ENCODE measurements at regions not wholly inside any gene's neighbourhood (a gene's known extent, or its start where the extent isn't known, plus 50 kb on each side); places are given as distances from the start of the nearest gene placed in this dataset.
"Not testable (repeated sequence)": the region's sequence is repeated elsewhere in the genome, so short reads cannot be mapped to it uniquely, and the experiment has no call there.

GRCh38 chr5:162668926-162669325 lies 601.4 kb downstream of the GABRG2 start:
- Histone ChIP-seq H3K4me2 (no peak overlapping the region), H2AFZ (ENCODE audit: low read depth) (no peak overlapping the region), H3K36me3 (ENCODE audit: insufficient read depth) (no peaks in the 10 kb centered on the region), H3K4me1 (ENCODE audit: low read depth, poor library complexity, severe bottlenecking) (no peaks in the 10 kb centered on the region), H3K27me3 (ENCODE audit: insufficient read depth, low read depth) (no peaks in the 10 kb centered on the region), H3K4me3 (IDR thresholded peaks at IDR 0.05; ENCODE audit: insufficient read depth, low read depth, low read length) (no peak overlapping the region), H3K9ac (no peak overlapping the region), H3K27ac (no peak overlapping the region), H4K20me1 (ENCODE audit: insufficient read depth) (no peaks in the 10 kb centered on the region), H3K79me2 (ENCODE audit: insufficient read depth, low read depth) (no peaks in the 10 kb centered on the region)
- TF ChIP-seq CTCF (conservative IDR thresholded peaks at IDR 0.05; ENCODE audit: low read depth, low read length) = no peak

DNA sequence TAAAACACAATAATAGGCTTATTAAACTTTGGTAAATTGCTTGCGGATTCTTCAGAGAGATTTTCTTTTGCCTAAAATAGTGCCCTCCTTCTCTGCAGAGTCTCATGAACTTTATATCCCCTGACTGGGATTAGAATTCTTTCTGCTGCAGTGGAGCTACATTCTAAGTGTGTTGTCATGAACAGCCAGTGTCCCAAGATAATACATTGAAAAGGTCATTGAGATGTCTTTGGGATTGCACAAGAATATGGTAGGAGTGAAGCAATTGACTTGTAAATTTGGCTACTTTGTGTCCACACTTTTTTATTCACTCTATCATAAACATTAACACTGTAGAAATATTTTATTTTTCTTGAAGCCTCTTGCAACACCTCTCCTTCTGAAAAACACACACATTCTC lies 604.5 kb downstream of the GABRG2 start:
- no peaks in the 10 kb centered on the region for H3K27me3 ChIP-seq (ENCODE audit: insufficient read depth, low read depth)
- no peak for TF ChIP-seq CTCF (conservative IDR thresholded peaks at IDR 0.05; ENCODE audit: low read depth, low read length)
- no peaks in the 10 kb centered on the region for H4K20me1 ChIP-seq (ENCODE audit: insufficient read depth)
- no peak overlapping the region for H3K27ac ChIP-seq
- no peaks in the 10 kb centered on the region for H3K4me1 ChIP-seq (ENCODE audit: low read depth, poor library complexity, severe bottlenecking)
- no peak overlapping the region for H3K4me2 ChIP-seq
- no peak overlapping the region for H3K9ac ChIP-seq
- H3K79me2 ChIP-seq (ENCODE audit: insufficient read depth, low read depth) = no peaks in the 10 kb centered on the region
- no peaks in the 10 kb centered on the region for H3K36me3 ChIP-seq (ENCODE audit: insufficient read depth)
- no peak overlapping the region for H2AFZ ChIP-seq (ENCODE audit: low read depth)
- no peak overlapping the region for H3K4me3 ChIP-seq (IDR thresholded peaks at IDR 0.05; ENCODE audit: insufficient read depth, low read depth, low read length)

DNA sequence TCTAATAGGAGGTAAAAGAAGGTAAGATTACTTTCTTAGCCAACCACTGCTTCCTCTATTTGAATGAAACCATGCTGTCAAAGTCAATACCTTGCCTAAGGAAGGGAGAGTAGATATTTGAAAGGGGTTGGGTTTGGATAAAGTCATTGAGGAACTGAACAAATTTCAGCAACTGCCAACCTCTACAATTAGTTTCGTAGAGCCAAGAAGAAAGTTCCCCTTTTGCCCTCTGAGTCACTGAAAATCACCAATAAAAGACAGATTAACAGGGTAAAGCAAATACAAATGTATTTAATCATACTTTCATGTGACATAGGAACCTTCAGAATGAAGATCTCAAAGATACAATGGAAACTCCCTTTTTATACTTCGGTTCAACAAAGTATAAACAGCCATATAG lies 615.7 kb downstream of the GABRG2 start:
- Histone ChIP-seq H3K9ac (no peak overlapping the region), H3K4me2 (no peak overlapping the region), H3K36me3 (ENCODE audit: insufficient read depth) (no peaks in the 10 kb centered on the region), H4K20me1 (ENCODE audit: insufficient read depth) (no peaks in the 10 kb centered on the region), H3K79me2 (ENCODE audit: insufficient read depth, low read depth) (no peaks in the 10 kb centered on the region), H3K4me3 (IDR thresholded peaks at IDR 0.05; ENCODE audit: insufficient read depth, low read depth, low read length) (no peak overlapping the region), H2AFZ (ENCODE audit: low read depth) (no peak overlapping the region), H3K4me1 (ENCODE audit: low read depth, poor library complexity, severe bottlenecking) (no peaks in the 10 kb centered on the region), H3K27me3 (ENCODE audit: insufficient read depth, low read depth) (no peaks in the 10 kb centered on the region), H3K27ac (no peak overlapping the region)
- no peak for TF ChIP-seq CTCF (conservative IDR thresholded peaks at IDR 0.05; ENCODE audit: low read depth, low read length)

GRCh38 chr5:162684145-162684544 lies 616.6 kb downstream of the GABRG2 start:
- no peaks in the 10 kb centered on the region for H3K36me3 ChIP-seq (ENCODE audit: insufficient read depth)
- H3K9ac ChIP-seq = no peak overlapping the region
- no peaks in the 10 kb centered on the region for H4K20me1 ChIP-seq (ENCODE audit: insufficient read depth)
- H3K27me3 ChIP-seq (ENCODE audit: insufficient read depth, low read depth) = no peaks in the 10 kb centered on the region
- no peak overlapping the region for H3K4me2 ChIP-seq
- H3K4me1 ChIP-seq (ENCODE audit: low read depth, poor library complexity, severe bottlenecking) = no peaks in the 10 kb centered on the region
- H3K4me3 ChIP-seq (IDR thresholded peaks at IDR 0.05; ENCODE audit: insufficient read depth, low read depth, low read length) = no peak overlapping the region
- TF ChIP-seq CTCF (conservative IDR thresholded peaks at IDR 0.05; ENCODE audit: low read depth, low read length) = no peak
- no peak overlapping the region for H3K27ac ChIP-seq
- no peak overlapping the region for H2AFZ ChIP-seq (ENCODE audit: low read depth)
- no peaks in the 10 kb centered on the region for H3K79me2 ChIP-seq (ENCODE audit: insufficient read depth, low read depth)

- Histone ChIP-seq H3K79me2 (ENCODE audit: insufficient read depth, low read depth) (no peaks in the 10 kb centered on the region), H3K27ac (no peak overlapping the region), H3K4me2 (no peak overlapping the region), H3K36me3 (ENCODE audit: insufficient read depth) (no peaks in the 10 kb centered on the region), H3K27me3 (ENCODE audit: insufficient read depth, low read depth) (no peaks in the 10 kb centered on the region), H3K4me1 (ENCODE audit: low read depth, poor library complexity, severe bottlenecking) (no peaks in the 10 kb centered on the region), H3K4me3 (IDR thresholded peaks at IDR 0.05; ENCODE audit: insufficient read depth, low read depth, low read length) (no peak overlapping the region), H4K20me1 (ENCODE audit: insufficient read depth) (no peaks in the 10 kb centered on the region), H2AFZ (ENCODE audit: low read depth) (no peak overlapping the region), H3K9ac (no peak overlapping the region)
- no peak for TF ChIP-seq CTCF (conservative IDR thresholded peaks at IDR 0.05; ENCODE audit: low read depth, low read length)
Observed at GRCh38 chr5:162685302-162685701, 617.7 kb downstream of the GABRG2 start.

- not testable (repeated sequence) for H4K20me1 ChIP-seq (ENCODE audit: insufficient read depth); H3K27ac ChIP-seq; H3K9ac ChIP-seq; H2AFZ ChIP-seq (ENCODE audit: low read depth); H3K79me2 ChIP-seq (ENCODE audit: insufficient read depth, low read depth); H3K4me3 ChIP-seq (IDR thresholded peaks at IDR 0.05; ENCODE audit: insufficient read depth, low read depth, low read length); H3K4me1 ChIP-seq (ENCODE audit: low read depth, poor library complexity, severe bottlenecking); H3K27me3 ChIP-seq (ENCODE audit: insufficient read depth, low read depth); H3K4me2 ChIP-seq; H3K36me3 ChIP-seq (ENCODE audit: insufficient read depth)
Observed at GRCh38 chr5:162696272-162696671, 628.7 kb downstream of the GABRG2 start.
